Fibroblast of skin of scalp (primary cell): ENCODE measurements at regions not wholly inside any gene's neighbourhood (a gene's known extent, or its start where the extent isn't known, plus 50 kb on each side); places are given as distances from the start of the nearest gene placed in this dataset.
"Not testable (repeated sequence)": the region's sequence is repeated elsewhere in the genome, so short reads cannot be mapped to it uniquely, and the experiment has no call there.

Experiments
- DNase-seq: peaks from one replicate; pipeline ENCODE4 v3.0.0-alpha.2; 2013

DNA sequence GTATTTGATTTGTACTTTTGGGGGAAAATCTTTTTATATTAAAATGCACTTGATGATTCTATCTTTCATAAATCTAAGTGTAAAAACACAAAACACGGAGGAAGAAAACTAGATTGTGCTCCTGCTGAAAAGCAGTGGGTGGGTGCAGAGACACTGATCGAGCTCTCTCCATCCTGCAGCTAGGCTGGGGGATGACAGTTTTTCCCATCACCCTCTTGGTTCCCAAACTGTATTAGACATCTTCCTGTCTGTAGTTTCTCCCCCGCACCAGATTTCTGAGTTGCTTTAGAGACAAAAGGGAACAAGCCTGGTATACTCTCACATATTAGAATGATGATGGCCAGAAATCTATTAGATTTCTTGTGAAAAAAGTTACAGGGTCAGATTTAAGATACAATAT lies 99.6 kb downstream of the FAM114A2 start:
- DNase-seq, result no peak

DNA sequence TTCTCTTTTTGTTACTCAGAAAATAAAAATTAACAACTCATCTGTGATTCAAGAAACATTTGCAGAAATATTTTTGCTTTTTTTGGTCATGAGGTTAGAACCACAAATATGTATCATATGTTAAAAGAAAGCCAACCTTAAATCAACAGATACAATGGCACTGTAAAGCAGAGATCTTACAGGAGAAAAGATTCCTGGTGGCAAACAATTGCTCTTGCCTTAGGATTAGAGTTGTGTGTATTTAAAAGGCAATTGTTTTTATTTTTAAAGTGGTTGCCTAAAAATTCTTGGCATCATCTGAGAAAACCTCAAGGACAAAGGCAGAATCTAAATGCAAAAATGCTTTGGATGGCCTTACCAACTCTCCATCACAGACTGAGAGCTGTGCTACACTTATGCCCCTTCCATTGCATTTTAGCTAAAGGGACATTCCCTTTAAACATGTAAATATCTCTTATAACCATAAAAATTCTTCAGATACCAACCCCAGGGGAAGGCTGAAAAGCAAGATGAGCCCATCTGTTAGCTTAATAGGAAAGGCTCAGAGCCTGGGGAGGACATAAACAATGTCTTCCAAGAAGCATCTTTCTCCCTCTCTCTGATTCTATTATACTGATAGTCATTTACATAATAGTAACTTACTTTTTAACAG lies 100.4 kb downstream of the FAM114A2 start:
- DNase-seq, result peak; percentile 74

DNA sequence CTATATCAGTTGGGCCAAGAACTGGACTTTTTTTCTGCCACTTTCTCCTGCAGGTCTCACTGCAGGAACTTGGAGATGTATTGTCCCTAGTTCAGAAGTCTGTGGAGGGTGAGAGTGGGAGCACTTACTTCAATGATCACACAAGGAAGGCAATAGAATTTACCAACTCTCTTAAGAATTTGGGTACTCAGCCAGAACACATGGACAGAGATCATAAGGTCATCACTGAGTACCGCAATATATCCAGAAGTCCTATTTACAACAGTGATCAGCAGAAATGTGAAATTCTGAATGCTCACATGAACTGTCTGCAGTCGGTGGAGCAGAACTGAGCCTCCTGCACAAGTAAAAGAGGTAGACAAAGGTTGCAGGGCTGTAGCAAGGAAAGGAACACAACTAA lies 101.0 kb downstream of the FAM114A2 start:
- DNase-seq, result no peak

DNA sequence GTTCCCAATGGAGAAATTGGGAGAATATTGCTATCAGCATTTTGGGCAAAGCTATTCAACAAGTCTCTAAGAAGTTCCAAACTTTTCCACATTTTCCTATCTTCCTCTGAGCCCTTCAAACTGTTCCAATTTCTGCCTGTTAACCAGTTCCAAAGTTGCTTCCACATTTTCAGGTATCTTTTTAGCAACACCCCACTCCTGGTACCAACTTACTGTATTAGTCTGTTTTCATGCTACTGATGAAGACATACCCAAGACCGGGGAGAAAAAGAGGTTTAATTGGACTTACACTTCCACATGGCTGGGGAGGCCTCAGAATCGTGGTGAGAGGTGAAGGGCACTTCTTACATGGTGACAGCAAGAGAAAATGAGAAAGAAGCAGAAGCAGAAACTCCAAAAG lies 103.6 kb downstream of the FAM114A2 start:
- not testable (repeated sequence) for DNase-seq

DNA sequence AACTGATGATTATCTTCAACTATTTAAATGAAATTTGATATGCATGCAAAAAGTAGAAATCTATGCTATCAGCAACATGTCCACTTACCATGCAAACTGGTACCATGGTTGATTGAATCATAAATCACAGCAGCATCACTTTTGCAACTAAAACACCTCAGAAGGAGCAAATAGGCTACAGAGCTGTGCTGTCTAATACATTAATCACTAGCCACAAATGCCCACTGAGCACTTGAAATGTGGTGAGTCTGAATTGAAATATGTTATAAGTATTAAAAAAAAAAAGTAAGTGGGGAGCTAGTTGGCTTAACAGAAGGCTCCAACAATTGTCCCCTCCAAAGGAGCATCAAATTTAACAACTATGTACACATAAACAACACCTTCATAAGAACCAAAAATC lies 112.5 kb downstream of the FAM114A2 start:
- peak; percentile 43 for DNase-seq

DNA sequence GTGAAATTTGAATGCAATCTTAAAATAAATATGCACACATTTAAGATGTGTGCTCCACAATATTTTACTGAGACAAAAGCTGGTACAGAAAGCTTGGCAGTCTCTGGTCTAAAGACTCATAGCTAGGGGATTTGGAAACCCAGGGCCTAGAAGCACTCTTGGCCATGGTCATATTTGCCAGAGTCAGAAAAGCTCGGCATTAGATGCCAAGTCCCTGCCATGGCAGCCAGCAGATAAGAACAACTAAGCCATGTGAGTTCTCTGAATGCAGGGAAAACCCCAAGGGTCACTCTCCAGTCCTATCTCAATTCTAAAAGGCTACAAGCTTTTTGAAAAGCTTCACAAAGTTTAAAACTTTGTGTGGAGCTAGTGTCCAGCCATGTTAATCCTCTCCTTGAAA lies 119.5 kb downstream of the FAM114A2 start:
- no peak for DNase-seq

DNA sequence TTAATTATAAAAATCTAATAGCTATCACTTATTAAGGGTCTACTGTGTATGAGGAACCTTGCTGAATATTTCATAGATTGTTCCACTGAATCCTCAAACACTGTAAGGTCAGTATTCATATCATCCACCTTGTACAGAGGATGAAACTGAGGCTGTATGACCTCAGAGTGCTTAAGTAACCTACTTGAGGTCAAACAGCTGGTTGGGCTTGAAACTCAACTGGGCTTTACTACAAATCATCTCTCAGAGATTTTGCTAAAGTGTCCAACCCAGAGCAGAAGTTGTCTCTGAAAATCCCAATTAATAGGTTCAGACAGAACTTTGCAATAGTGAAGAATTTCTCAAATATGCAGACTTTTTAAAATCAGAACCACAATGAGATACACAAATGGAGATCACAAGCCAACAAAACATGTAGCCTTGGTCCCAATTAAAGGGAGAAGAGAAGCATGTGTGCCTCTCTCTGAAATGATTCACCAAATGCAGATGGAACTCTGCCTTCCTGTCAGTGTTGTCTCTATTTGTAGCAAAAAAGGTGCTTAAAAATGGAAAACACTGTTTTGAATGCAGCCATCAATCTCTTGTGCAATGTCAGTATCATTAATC lies 131.4 kb downstream of the FAM114A2 start:
- DNase-seq, result peak; percentile 30

DNA sequence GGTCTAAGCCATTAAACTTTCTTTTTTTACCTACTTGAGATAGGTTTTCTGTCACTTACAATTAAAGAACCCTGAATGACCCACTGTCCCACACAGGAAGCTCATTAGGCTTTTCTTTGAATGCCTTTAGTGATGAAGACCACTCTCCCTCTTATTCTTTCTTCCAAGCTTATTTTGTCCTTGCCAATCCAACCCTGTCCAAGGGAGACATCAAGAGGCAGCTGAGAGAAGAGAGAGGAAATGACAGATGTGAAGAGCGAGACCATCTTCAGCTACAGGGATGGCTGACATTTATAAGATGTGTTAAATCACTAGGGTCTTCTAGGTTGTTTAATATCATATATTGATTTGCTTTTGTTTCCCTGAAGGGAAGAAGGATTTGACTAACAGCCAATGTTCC lies 133.5 kb downstream of the FAM114A2 start:
- DNase-seq, result peak; percentile 38

DNA sequence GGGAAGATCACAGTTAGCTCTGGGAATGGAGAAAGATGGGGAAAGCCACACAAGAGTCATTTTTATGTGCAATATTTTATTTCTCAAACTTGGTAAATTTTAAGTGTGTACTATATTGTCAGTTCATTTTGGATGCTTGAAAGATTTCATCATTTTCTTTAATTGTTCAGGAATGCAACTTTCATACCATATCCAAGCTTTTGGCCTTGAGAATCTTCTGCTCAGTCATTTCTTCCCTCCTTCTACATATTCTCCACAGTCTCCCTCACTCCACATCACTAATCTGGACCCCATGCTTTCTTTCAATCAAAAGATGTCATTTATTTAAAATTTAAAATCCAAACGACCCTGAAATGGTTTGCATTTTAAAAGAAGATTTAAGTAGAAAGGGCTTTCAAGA lies 135.4 kb downstream of the FAM114A2 start:
- DNase-seq, result peak; percentile 75

DNA sequence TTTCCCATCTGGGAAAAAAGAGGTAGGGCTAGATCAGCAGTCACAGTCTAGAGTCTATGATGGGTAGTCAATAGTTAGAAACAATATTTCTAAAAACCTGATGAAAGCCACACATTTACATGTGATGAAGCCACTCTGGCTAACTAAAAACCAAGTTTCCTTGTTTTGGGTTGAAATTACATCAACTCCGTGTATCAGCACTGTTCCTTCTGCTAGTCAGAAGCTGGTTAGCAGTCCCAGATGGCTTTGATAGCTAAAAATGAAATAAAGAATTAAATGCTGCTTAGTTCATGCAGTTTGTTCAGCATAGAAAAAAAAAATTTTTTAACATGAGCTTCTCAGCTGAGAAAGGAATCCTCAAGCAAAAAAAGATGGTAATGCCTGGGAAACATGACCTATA lies 136.7 kb downstream of the FAM114A2 start:
- peak; percentile 56 for DNase-seq

DNA sequence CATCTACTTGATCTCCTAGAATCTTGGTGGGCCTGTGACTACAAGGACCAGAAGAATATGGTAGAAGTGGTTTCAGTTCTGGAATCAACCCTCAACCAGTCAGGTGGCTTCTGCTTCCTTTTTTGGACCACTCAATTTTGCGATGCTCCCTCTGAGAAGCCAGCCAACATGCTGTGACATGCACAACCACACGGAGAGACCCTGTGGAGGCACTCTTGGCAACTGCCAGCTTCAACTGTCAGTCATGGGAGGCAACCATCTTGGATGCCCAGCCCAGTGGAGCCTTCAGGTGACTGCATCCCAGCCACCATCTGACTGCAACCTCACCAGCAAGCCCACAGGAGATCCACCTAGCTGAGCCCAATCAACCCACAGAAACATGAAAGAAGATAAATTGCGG lies 137.3 kb downstream of the FAM114A2 start:
- no peak for DNase-seq

DNA sequence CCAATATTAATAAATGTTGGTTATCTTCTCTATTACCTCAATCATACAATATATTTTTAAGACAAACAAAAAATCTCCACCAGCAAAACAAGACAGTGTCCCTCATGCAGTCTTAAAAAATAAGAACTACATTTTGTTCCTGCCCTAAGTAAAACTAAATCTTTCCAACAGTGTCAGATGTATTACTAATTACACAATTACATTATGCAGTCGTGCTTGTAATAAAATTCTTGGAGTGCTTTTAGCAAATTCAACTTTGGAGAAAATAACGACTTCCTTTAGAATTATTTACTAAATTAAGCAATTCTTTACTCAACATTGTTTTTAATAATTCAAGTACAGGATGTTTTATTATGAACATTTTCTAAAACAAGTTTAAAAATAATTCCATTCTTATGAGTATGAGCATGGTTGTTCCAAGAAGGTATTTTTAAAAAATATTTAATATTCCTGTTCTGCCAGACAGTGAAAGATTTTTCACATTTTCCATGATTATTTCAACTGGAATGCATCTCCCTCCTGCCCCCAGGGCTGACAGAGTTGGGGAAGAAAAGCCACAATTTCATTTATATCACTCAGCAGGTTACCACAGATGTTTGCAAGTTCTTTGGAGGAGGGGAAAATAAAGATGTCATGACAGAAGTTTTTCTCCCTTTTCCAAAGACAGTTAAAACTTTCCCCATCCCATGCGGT lies 137.9 kb downstream of the FAM114A2 start:
- DNase-seq, result peak; percentile 98

DNA sequence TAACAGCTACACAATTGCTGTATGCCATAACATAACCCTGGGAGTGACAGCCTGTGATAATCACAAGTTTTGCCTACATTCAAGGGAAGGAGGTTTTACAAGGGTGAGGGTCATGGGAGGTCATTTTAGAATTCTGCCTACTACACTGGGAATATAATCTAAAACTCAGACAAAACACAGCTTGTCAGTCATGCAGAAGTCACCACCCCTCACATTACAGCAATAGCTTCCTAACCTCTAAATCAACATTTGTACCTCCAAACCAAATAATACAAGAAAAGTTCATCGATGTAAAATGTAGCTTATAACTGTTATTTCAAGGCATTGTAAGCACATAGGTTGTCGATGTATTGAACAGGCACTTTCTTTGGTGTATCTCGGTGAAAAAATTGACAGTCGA lies 139.0 kb downstream of the FAM114A2 start:
- peak; percentile 37 for DNase-seq

DNA sequence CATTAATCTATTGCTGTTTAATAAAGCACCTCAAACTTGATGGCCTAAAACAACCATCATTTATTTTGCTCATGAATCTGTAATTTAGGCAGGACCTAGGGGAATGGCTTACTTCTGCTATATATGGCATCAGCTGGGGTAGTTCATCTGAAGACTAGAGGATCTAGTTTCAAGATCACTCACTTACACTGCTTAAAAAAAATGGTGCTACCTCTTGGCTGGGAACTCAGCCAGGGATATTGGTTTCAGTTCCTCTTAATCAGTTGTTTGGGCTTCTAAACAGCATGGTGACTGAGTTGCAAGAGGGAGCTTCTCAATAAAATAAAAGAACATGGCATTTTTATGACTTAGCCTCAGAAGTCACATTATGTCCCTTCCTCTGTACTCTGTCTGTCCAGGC lies 142.0 kb downstream of the FAM114A2 start:
- DNase-seq, result peak; percentile 64

DNA sequence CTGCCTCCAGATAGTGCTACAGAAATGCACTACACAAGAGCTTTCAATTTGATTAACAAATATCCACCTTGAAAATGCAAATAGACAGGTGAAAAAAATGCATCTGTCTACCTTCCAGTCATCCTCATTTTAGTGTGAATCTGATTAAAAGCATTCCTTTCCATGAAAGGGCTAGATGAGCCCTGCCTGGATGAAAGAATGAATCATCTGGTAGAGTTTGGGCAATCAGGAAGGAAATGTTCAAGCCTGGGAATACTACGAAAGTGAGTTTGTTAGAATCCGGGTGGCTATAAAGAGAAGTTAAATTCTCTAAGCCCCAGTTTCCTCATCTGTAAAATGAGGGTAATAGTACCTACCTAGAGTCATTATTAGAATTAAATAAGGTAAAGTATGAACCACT lies 142.6 kb downstream of the FAM114A2 start:
- DNase-seq, result no peak

DNA sequence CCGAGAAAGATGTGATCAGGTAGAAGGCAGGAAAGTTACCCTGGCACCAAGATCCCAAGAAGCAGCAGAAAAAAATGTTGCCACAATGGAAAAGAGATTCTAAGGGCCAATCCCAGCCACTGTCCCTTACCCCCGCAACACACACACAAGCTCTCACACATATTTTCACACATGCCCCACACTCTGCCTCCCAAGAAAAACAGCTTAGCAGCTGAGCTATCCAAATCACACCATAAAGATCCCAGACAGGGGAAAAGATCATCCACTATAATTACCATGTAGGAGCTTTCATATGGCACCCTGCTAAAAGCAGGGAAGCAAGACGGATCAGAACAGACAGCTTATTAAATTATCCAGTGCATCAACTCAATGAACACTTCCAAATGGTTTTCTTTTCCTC lies 143.4 kb downstream of the FAM114A2 start:
- DNase-seq, result no peak

DNA sequence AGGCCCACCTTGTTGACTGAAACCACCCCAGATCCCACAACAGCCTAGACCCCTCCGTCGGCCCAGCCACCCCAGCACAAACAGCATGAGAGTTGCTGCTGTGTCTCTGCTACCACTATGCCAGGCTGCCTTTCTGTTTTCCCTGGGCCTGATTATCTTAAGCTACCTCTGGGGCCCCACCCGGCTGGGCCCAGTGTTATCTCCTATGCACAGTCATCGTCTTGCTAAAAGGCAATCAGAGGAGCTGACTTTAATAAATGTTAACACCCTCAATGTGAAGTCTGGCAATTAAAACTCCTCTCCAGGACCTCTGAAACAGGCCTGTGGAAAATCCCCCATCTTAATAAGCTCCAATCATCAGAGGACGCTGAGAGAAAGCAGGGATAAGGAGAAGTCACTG lies 144.9 kb downstream of the FAM114A2 start:
- no peak for DNase-seq

DNA sequence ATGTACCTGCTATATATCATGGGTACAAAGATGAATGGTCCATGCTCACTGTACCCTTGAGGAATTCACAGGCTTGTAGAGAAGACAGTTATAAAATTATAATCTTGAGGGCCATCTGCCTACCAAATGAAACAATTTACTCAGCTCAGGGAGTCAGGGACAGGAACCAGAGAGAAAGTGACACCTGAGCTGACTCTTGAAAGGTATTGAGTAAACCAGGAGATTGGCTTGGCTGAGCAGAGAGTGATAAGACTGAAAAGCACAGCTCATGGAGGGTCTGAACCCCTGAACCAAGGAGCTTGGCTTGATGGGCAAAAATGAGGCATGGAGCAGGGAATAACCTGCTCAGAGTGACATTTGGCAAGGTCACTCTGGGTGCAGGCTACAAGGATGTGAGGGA lies 147.3 kb downstream of the FAM114A2 start:
- no peak for DNase-seq

DNA sequence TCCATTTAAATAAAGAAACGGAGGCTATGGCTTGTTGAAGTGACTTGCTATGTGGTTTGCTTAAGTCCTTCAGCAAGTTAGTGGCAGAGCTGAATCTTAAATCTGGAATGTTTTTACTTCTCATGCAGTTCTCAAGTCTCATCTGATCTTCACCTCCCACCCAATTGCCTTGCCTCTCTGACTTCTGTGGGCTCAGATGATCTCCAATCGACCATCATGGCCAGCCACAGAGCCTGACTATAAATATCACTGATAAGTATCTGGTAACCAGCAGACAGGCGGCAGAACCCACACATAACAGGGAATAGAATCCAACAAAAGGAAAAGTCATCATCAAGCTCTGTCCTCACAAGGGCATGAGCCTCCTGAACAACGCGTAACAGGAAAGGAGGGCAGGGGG lies 149.9 kb downstream of the FAM114A2 start:
- no peak for DNase-seq

DNA sequence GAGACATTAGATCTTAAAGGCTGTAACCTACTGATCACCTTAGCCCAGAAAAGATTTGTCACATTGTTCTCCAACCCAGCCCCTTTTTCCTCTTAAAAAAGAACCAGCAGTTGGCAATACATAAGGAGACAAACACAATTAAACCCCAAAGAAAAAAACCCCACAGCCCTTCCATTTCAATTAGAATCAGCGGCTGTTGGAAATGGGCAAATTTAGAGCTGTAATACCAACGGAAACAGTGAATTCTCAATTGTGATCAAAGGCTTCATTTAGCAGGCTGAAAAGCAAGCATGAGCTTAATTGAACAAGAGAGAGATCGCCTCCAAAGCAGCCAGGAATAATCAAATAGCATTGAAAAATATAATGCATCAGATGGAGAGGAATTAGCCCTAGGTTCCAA lies 153.6 kb downstream of the FAM114A2 start:
- no peak for DNase-seq

DNA sequence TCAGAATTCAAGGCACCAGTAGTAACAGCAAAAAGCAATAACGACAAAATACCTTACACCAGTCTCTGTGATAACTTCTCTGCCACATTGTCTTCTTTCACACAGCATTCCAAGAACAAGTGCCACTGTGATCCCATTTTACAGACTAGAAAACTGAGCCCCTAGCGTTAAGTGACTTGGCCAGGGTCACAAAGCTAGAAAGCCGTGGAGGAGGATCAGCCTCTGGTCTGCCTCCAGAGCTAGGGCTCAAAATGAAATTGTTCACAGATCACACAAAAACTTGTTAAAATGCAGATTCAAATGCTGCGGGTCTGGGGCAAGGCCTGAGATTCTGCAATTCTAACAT lies 154.1 kb downstream of the FAM114A2 start:
- DNase-seq, result no peak

DNA sequence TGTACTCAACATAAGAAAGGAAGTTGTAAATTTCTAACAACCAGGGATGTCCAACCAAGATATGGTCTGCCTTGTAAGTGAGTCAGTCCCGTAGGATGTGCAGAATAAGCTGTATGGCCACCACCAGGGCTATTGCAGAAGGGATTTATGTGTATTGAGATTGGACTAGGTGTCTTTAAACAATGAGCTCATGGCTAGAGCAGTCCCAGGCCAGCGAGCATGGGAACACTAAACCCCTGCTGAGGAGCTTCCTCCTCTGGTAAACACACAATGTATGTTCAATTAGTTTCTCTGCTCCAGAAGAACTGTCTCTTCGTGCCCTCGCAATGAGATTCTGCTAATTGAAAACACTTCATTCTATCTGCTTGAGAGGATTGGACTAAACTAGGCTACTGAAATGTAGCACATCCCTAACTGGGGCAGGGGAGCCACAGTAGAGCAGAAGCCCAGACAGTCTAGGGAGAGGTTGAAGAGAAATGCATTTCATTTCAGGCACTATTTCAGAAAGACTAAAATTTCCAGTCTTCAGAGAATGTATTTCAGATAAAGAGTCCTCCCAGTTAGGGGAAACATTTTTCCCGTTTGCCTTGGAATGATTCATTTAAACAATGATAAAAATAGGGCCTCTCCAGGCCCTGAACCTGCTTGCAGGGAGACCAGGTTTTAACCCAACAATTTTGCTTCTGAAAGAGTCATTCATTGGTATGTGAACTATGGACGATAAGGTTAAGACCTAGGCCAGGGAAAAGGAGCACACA lies 154.7 kb downstream of the FAM114A2 start:
- DNase-seq, result peak; percentile 54

DNA sequence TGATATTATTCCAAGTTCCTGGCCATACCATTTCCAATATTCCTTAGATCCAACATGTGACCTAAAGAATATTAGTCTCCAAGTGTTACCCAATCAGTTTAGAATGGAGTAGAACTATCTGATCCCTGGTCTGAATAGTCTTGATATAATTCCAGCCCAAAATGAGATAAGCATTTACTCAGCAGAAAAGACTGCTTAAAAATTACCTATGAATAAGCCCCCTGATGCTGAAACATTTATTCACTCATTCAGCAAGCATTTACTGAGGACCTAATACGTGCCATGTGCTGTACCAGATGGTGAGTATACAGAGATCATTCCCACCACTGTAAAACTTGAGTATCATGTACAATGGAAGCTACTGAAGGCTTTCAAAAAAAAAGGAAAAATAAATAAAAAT lies 157.0 kb downstream of the FAM114A2 start:
- DNase-seq, result no peak

DNA sequence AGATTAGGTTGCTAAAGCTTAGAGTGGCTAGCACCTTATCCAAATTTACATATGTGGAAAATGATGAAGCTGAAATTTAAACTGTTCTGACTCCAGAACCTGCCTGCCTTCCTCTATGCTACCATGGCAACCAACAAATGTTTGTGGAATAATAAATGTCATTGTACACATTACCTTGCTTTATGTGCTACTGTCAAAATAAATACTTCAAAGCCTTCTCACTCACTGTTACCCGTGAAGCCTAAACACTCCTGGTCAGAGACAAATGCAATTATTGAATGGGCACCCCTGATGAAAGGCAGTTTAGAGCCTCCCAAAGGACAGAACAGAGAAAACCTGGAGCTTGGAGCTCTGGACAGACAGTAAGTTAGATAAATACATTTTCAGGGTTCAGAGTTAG lies 158.6 kb downstream of the FAM114A2 start:
- no peak for DNase-seq
